ENCODE measurements at regions not wholly inside any gene's neighbourhood (a gene's known extent, or its start where the extent isn't known, plus 50 kb on each side); places are given as distances from the start of the nearest gene placed in this dataset.

DNA sequence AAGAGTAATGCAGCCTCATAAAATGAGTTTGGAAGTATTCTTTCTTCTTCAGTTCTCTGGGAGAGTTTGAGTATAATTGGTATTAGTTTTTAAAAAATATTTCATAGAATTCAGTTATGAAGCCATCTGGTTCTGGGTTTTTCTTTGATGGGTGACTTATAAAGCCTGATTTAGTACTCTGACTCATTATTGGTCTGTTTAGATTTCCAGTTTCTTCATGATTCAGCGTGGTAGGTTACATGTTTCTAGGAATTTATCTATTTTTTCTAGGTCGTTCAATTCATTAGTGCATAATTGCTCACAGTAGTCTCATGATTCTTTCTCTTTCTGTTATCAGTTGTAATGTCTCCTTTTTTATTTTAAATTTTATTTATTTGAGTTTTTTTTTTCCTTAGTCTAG is 111.2 kb downstream of the CEP44 start:
- Histone ChIP-seq H3K79me2 (ENCODE audit: insufficient read depth, low read length) (no peaks in the 10 kb centered on the region), H3K27me3 (ENCODE audit: low read length) (no peaks in the 10 kb centered on the region), H3K27ac (ENCODE audit: low read depth, low read length) (no peak overlapping the region), H3K9ac (ENCODE audit: low read length) (no peak overlapping the region), H3K9me3 (ENCODE audit: insufficient read depth, low read length) (no peaks in the 10 kb centered on the region), H3K4me3 (ENCODE audit: insufficient read depth, low read length, poor library complexity, severe bottlenecking) (no peak overlapping the region), H4K20me1 (ENCODE audit: low read depth, low read length) (no peaks in the 10 kb centered on the region), H3K9me2 (replicated peaks; ENCODE audit: insufficient read depth, low read length) (no peaks in the 10 kb centered on the region), H2AFZ (ENCODE audit: low read depth, low read length, severe bottlenecking) (no peak overlapping the region), H3K4me2 (ENCODE audit: low read depth, low read length, poor library complexity, severe bottlenecking) (no peak overlapping the region), H3K36me3 (ENCODE audit: low read length) (no peaks in the 10 kb centered on the region), H3F3A (ENCODE audit: insufficient read depth) (no peaks in the 10 kb centered on the region)
- TF ChIP-seq, protein P1, sequence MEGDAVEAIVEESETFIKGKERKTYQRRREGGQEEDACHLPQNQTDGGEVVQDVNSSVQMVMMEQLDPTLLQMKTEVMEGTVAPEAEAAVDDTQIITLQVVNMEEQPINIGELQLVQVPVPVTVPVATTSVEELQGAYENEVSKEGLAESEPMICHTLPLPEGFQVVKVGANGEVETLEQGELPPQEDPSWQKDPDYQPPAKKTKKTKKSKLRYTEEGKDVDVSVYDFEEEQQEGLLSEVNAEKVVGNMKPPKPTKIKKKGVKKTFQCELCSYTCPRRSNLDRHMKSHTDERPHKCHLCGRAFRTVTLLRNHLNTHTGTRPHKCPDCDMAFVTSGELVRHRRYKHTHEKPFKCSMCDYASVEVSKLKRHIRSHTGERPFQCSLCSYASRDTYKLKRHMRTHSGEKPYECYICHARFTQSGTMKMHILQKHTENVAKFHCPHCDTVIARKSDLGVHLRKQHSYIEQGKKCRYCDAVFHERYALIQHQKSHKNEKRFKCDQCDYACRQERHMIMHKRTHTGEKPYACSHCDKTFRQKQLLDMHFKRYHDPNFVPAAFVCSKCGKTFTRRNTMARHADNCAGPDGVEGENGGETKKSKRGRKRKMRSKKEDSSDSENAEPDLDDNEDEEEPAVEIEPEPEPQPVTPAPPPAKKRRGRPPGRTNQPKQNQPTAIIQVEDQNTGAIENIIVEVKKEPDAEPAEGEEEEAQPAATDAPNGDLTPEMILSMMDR (IDR thresholded peaks at IDR 0.05; ENCODE audit: insufficient read depth, low read length, poor library complexity, severe bottlenecking), result no peak
- TF ChIP-seq EZH2phosphoT487 (conservative IDR thresholded peaks at IDR 0.05; ENCODE audit: low read length), result no peak

DNA sequence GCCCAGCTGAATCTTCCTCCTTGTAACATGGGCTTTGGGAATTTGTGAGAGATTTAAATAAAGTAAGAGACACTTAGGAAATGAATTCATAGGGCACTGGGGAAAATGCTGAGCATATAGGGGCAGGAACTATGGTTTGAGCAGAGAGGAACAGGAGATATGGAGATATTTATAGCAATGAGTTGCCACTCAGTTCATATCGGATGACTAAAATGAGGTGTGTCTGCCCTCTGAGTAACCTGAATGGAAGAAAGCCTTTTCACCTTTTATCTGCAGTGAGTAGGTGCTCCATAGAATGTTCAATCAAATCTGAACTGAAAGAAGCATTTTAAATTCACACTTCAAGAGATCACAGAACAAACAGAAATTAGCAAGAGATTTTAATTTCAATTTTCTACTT is 105.7 kb downstream of the CEP44 start:
- Histone ChIP-seq H3K9me3 (ENCODE audit: insufficient read depth, low read length) (no peaks in the 10 kb centered on the region), H3K9ac (ENCODE audit: low read length) (no peak overlapping the region), H2AFZ (ENCODE audit: low read depth, low read length, severe bottlenecking) (no peak overlapping the region), H3K4me2 (ENCODE audit: low read depth, low read length, poor library complexity, severe bottlenecking) (no peak overlapping the region), H3K27me3 (ENCODE audit: low read length) (no peaks in the 10 kb centered on the region), H3K36me3 (ENCODE audit: low read length) (no peaks in the 10 kb centered on the region), H3K4me3 (ENCODE audit: insufficient read depth, low read length, poor library complexity, severe bottlenecking) (no peak overlapping the region), H3K27ac (ENCODE audit: low read depth, low read length) (no peak overlapping the region), H3K9me2 (replicated peaks; ENCODE audit: insufficient read depth, low read length) (no peaks in the 10 kb centered on the region), H3K79me2 (ENCODE audit: insufficient read depth, low read length) (no peaks in the 10 kb centered on the region), H3F3A (ENCODE audit: insufficient read depth) (no peaks in the 10 kb centered on the region), H4K20me1 (ENCODE audit: low read depth, low read length) (no peaks in the 10 kb centered on the region)
- TF ChIP-seq, protein P1 (IDR thresholded peaks at IDR 0.05; ENCODE audit: insufficient read depth, low read length, poor library complexity, severe bottlenecking), result no peak
- TF ChIP-seq EZH2phosphoT487 (conservative IDR thresholded peaks at IDR 0.05; ENCODE audit: low read length), result no peak

DNA sequence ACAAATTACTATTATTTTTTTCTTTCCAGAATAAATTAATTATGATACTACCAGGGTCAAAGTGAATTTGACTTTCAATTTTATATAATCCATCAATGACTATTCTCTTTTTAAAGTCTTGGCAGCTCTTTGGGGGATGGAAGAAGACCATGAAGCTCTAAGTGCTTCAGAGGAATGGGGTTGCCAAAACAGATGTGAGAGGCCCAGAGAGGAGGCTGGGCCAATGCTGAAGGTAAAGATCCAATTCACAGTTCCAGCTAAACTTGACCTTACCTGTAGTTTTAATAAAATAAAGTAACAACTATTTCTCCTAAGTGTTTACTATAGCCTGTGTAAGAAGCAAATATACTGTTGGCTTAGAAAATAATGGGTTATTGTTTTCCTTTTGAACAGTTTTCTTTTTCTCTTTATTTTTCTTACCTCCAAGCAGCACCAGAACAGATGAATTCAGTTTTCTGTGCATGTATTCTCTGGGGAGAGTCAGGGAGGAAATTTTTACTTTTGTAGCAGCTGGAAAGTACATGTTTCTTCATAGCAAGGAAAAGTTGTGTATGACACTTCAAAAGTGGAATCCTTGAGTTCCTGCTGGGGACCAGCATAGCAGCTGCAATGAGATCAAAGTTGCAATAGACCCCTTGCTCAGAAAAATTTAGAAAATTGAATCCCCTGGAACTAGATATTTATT is 104.9 kb downstream of the CEP44 start:
- TF ChIP-seq, protein P1 (IDR thresholded peaks at IDR 0.05; ENCODE audit: insufficient read depth, low read length, poor library complexity, severe bottlenecking), result no peak
- TF ChIP-seq EZH2phosphoT487 (conservative IDR thresholded peaks at IDR 0.05; ENCODE audit: low read length), result no peak
- Histone ChIP-seq H3K4me2 (ENCODE audit: low read depth, low read length, poor library complexity, severe bottlenecking) (no peak overlapping the region), H2AFZ (ENCODE audit: low read depth, low read length, severe bottlenecking) (no peak overlapping the region), H3K36me3 (ENCODE audit: low read length) (no peaks in the 10 kb centered on the region), H3K27me3 (ENCODE audit: low read length) (no peaks in the 10 kb centered on the region), H3F3A (ENCODE audit: insufficient read depth) (no peaks in the 10 kb centered on the region), H3K9me3 (ENCODE audit: insufficient read depth, low read length) (no peaks in the 10 kb centered on the region), H3K9ac (ENCODE audit: low read length) (no peak overlapping the region), H3K4me3 (ENCODE audit: insufficient read depth, low read length, poor library complexity, severe bottlenecking) (no peak overlapping the region), H3K79me2 (ENCODE audit: insufficient read depth, low read length) (no peaks in the 10 kb centered on the region), H4K20me1 (ENCODE audit: low read depth, low read length) (no peaks in the 10 kb centered on the region), H3K9me2 (replicated peaks; ENCODE audit: insufficient read depth, low read length) (no peaks in the 10 kb centered on the region), H3K27ac (ENCODE audit: low read depth, low read length) (no peak overlapping the region)

Data from SU-DHL-6 (cell line).